Neural crest cell (in vitro differentiated cells): ENCODE measurements at regions not wholly inside any gene's neighbourhood (a gene's known extent, or its start where the extent isn't known, plus 50 kb on each side); places are given as distances from the start of the nearest gene placed in this dataset.

ENCODE experiments used
- DNase-seq: peaks from one replicate; pipeline ENCODE4 v3.0.0; 2021; ENCODE audit warnings: low read depth, mixed read lengths, low spot score
- H3K27ac Mint-ChIP-seq: one replicate; pipeline ENCODE4 v1.8.0; 2021; ENCODE audit warnings: mild to moderate bottlenecking, mixed read lengths; ENCODE audit not compliant: unreplicated experiment
- H3K27me3 Mint-ChIP-seq: 2 replicates; pipeline ENCODE4 v1.8.0; 2021; ENCODE audit warnings: low read depth, mild to moderate bottlenecking, mixed read lengths
- H3K36me3 Mint-ChIP-seq: 2 replicates; pipeline ENCODE4 v1.8.0; 2021; ENCODE audit warnings: low read depth, mild to moderate bottlenecking, mixed read lengths
- H3K4me1 Mint-ChIP-seq: 2 replicates; pipeline ENCODE4 v1.8.0; 2021; ENCODE audit warnings: mixed read lengths
- H3K4me3 Mint-ChIP-seq: one replicate; pipeline ENCODE4 v1.8.0; 2021; ENCODE audit warnings: mild to moderate bottlenecking, mixed read lengths
- H3K9me3 Mint-ChIP-seq: 2 replicates; pipeline ENCODE4 v1.8.0; 2021; ENCODE audit warnings: mixed read lengths
- CTCF ChIP-seq: fragments of 200-600 bp; sonication (generic); conservative IDR thresholded peaks from 2 replicates; pipeline ENCODE4 v1.5.0; 2021; ENCODE audit warnings: antibody characterized with exemption, mild to moderate bottlenecking

- TF ChIP-seq CTCF = no peak
- no peaks in the 10 kb centered on the region for H3K9me3 Mint-ChIP-seq
- H3K36me3 Mint-ChIP-seq = no peaks in the 10 kb centered on the region
- H3K27ac Mint-ChIP-seq = no peak overlapping the region
- no peaks in the 10 kb centered on the region for H3K27me3 Mint-ChIP-seq
- no peak overlapping the region for H3K4me3 Mint-ChIP-seq
- no peak for DNase-seq
- no peaks in the 10 kb centered on the region for H3K4me1 Mint-ChIP-seq
These were observed 359.2 kb upstream of the HSF2 start for GRCh38 chr6:122040261-122040660.

- Mint-ChIP-seq H3K4me1 (no peaks in the 10 kb centered on the region), H3K36me3 (no peaks in the 10 kb centered on the region), H3K4me3 (no peak overlapping the region), H3K27ac (no peak overlapping the region), H3K9me3 (no peaks in the 10 kb centered on the region), H3K27me3 (no peaks in the 10 kb centered on the region)
- no peak for TF ChIP-seq CTCF
- no peak for DNase-seq
These were observed 357.1 kb upstream of the HSF2 start for GRCh38 chr6:122042380-122042779.

- no peak for DNase-seq
- Mint-ChIP-seq H3K27ac (peak overlapping the region; percentile 74), H3K4me3 (no peak overlapping the region), H3K36me3 (no peaks in the 10 kb centered on the region), H3K4me1 (no peaks in the 10 kb centered on the region), H3K9me3 (no peaks in the 10 kb centered on the region), H3K27me3 (no peaks in the 10 kb centered on the region)
- no peak for TF ChIP-seq CTCF
These were observed 356.3 kb upstream of the HSF2 start for GRCh38 chr6:122042960-122043735.

- no peak for TF ChIP-seq CTCF
- H3K9me3 Mint-ChIP-seq = no peaks in the 10 kb centered on the region
- no peaks in the 10 kb centered on the region for H3K27me3 Mint-ChIP-seq
- H3K4me1 Mint-ChIP-seq = no peaks in the 10 kb centered on the region
- H3K4me3 Mint-ChIP-seq = no peak overlapping the region
- no peak overlapping the region for H3K27ac Mint-ChIP-seq
- DNase-seq = no peak
- H3K36me3 Mint-ChIP-seq = no peaks in the 10 kb centered on the region
These were observed 350.9 kb upstream of the HSF2 start for GRCh38 chr6:122048570-122048969.

GRCh38 chr6:122049341-122049740 lies 350.1 kb upstream of the HSF2 start:
- Mint-ChIP-seq H3K9me3 (no peaks in the 10 kb centered on the region), H3K27me3 (no peaks in the 10 kb centered on the region), H3K36me3 (no peaks in the 10 kb centered on the region), H3K4me3 (no peak overlapping the region), H3K27ac (no peak overlapping the region), H3K4me1 (no peaks in the 10 kb centered on the region)
- DNase-seq = no peak
- no peak for TF ChIP-seq CTCF
